HEK293T (cell line): ENCODE measurements at regions not wholly inside any gene's neighbourhood (a gene's known extent, or its start where the extent isn't known, plus 50 kb on each side); places are given as distances from the start of the nearest gene placed in this dataset.

Source experiments
- ARNT ChIP-seq: fragments of 450-650 bp; IDR thresholded peaks from 2 replicates; pipeline ENCODE4 v1.6.1; 2017; ENCODE audit warnings: mild to moderate bottlenecking
- BHLHE40 ChIP-seq: fragments of 450-650 bp; IDR thresholded peaks from 2 replicates; pipeline ENCODE4 v1.6.1; 2016; ENCODE audit warnings: mild to moderate bottlenecking, moderate library complexity, borderline replicate concordance
- FOXM1 ChIP-seq: fragments of 450-650 bp; IDR thresholded peaks from 2 replicates; pipeline ENCODE4 v1.6.1; 2017; ENCODE audit warnings: mild to moderate bottlenecking, borderline replicate concordance
- SP1 ChIP-seq: fragments of 450-650 bp; IDR thresholded peaks from 2 replicates; pipeline ENCODE4 v1.6.1; 2017
- ZNF384 ChIP-seq: fragments of 450-650 bp; IDR thresholded peaks from 2 replicates; pipeline ENCODE4 v1.6.1; 2016

- TF ChIP-seq BHLHE40 (no peak), FOXM1 (no peak), ZNF384 (no peak), SP1 (no peak), ARNT (no peak)
Observed at GRCh38 chr2:120685066-120685973, 50.3 kb upstream of the GLI2 start.
